Panc1 (cell line): ENCODE measurements at regions not wholly inside any gene's neighbourhood (a gene's known extent, or its start where the extent isn't known, plus 50 kb on each side); places are given as distances from the start of the nearest gene placed in this dataset.

Source experiments
- ATAC-seq: fragments of 200-7000 bp; cut with Tn5 transposase; 2 replicates; pipeline ENCODE4 v1.9.1; 2020; ENCODE audit warnings: mild to moderate bottlenecking, moderate library complexity
- BruUV-seq: library from RNA; stranded (reverse); fragments of 400-500 nt; replicated peaks from 2 replicates; lab custom pipeline; 2021; lab: Mats Ljungman, UMichigan
- CTCF ChIA-PET: fragments of 300-600 bp; sonication (Branson Sonifier 250); formaldehyde crosslinking; loops from one replicate; lab custom pipeline; 2022; ENCODE audit warnings: antibody characterized with exemption; lab: Charles Lee
- POLR2A ChIA-PET: fragments of 300-600 bp; sonication (Branson Sonifier 250); formaldehyde crosslinking; loops from one replicate; lab custom pipeline; 2022; ENCODE audit warnings: antibody characterized with exemption; lab: Charles Lee
- DNase-seq: peaks from one replicate; pipeline ENCODE4 v3.0.0-alpha.2; 2010; ENCODE audit warnings: low read depth, low spot score
- H3K27ac ChIP-seq: 2 replicates; pipeline ENCODE4 v1.5.1; 2011; ENCODE audit warnings: mild to moderate bottlenecking, low read length, inconsistent platforms
- H3K27me3 ChIP-seq: fragments of 200-500 bp; sonication (Bioruptor generic); 2 replicates; pipeline ENCODE4 v1.6.0; 2014; ENCODE audit warnings: low read length, inconsistent platforms; ENCODE audit not compliant: control insufficient read depth, insufficient read depth
- H3K36me3 ChIP-seq: fragments of 200-500 bp; sonication (Bioruptor generic); 2 replicates; pipeline ENCODE4 v1.5.1; 2014; ENCODE audit warnings: inconsistent platforms, mild to moderate bottlenecking, low read length, moderate library complexity; ENCODE audit not compliant: control insufficient read depth, insufficient read depth
- H3K4me1 ChIP-seq: 2 replicates; pipeline ENCODE4 v1.5.1; 2011; ENCODE audit warnings: inconsistent platforms, mild to moderate bottlenecking, low read length, moderate library complexity; ENCODE audit not compliant: control insufficient read depth, insufficient read depth
- H3K4me3 ChIP-seq, 2 experiments: 2 replicates each; pipeline ENCODE4 v1.5.1; 2011 to 2012; ENCODE audit warnings: low read depth in 2 of 2, low read length in 2 of 2, mild to moderate bottlenecking in 2 of 2, inconsistent platforms in 1 of 2, moderate library complexity in 1 of 2
- H3K9me3 ChIP-seq: fragments of 200-500 bp; sonication (Bioruptor generic); 2 replicates; pipeline ENCODE4 v1.5.1; 2014; ENCODE audit warnings: low read depth, mild to moderate bottlenecking, inconsistent platforms, low read length, moderate library complexity; ENCODE audit not compliant: control insufficient read depth, insufficient read depth
- CTCF ChIP-seq: fragments of 450-650 bp; IDR thresholded peaks from 2 replicates; pipeline ENCODE4 v1.5.1; 2017; ENCODE audit warnings: mild to moderate bottlenecking
- POLR2AphosphoS5 ChIP-seq: IDR thresholded peaks from 2 replicates; pipeline ENCODE4 v1.6.1; 2012; ENCODE audit warnings: mild to moderate bottlenecking, low read depth, low read length, moderate library complexity
- REST ChIP-seq, 2 experiments: IDR thresholded peaks; 2 replicates each; pipeline ENCODE4 v1.6.1; 2011 to 2012; ENCODE audit warnings: low read depth in 2 of 2, control low read depth in 1 of 2, low read length in 1 of 2, mild to moderate bottlenecking in 1 of 2, moderate library complexity in 1 of 2; ENCODE audit not compliant: insufficient read depth in 1 of 2
- SIN3A ChIP-seq: IDR thresholded peaks from 2 replicates; pipeline ENCODE4 v1.6.1; 2012; ENCODE audit warnings: low read depth, mild to moderate bottlenecking, low read length, moderate library complexity, borderline replicate concordance; ENCODE audit not compliant: insufficient read depth
- TCF7L2 ChIP-seq: IDR thresholded peaks from 2 replicates; pipeline ENCODE4 v1.6.1; 2011; ENCODE audit warnings: mild to moderate bottlenecking, low read depth, low read length, inconsistent platforms
- in situ Hi-C: cut with HindIII; loops from 2 replicates; pipeline ENCODE4 v1.10.0; 2016; ENCODE audit warnings: low sequenced_read_pairs, low pct_unique_long_range_greater_than_20kb
- intact Hi-C: fragments of 100-400 bp; cut with micrococcal nuclease; formaldehyde crosslinking; loops from one replicate; pipeline ENCODE4 v1.10.0; 2022; ENCODE audit not compliant: unreplicated experiment

GRCh38 chr14:51562816-51563215 is 88.9 kb upstream of the FRMD6 start:
- Histone ChIP-seq H3K9me3 (no peaks in the 10 kb centered on the region), H3K27me3 (no peaks in the 10 kb centered on the region), H3K36me3 (no peaks in the 10 kb centered on the region), H3K4me1 (no peaks in the 10 kb centered on the region), H3K4me3 (no peak overlapping the region), H3K27ac (no peak overlapping the region)
- CTCF ChIA-PET: no interaction called here
- no peak for TF ChIP-seq CTCF
- BruUV-seq: no TSS peak
- intact Hi-C loops: no loop called here
- DNase-seq: no peak
- ATAC-seq: no peak
- in situ Hi-C loops: no loop called here
- POLR2A ChIA-PET: no interaction called here

- Histone ChIP-seq H3K27ac (no peak overlapping the region), H3K27me3 (no peaks in the 10 kb centered on the region), H3K4me3 (no peak overlapping the region), H3K9me3 (no peaks in the 10 kb centered on the region), H3K4me1 (no peaks in the 10 kb centered on the region), H3K36me3 (no peaks in the 10 kb centered on the region)
- in situ Hi-C loops (no loop called here), intact Hi-C loops (no loop called here)
- ATAC-seq: no peak
- CTCF ChIA-PET: no interaction called here
- TF ChIP-seq SIN3A: no peak
- TF ChIP-seq TCF7L2: no peak
- no peak for TF ChIP-seq REST (IDR thresholded peaks at IDR 0.05; ENCODE audit: insufficient read depth in 1 of 2, low read depth in 2 of 2, low read length in 1 of 2)
- no peak for TF ChIP-seq CTCF
- no peak for TF ChIP-seq POLR2AphosphoS5
- POLR2A ChIA-PET: no interaction called here
- BruUV-seq: no TSS peak
- no peak for DNase-seq
Observed at GRCh38 chr14:51563560-51563959, 88.2 kb upstream of the FRMD6 start.

- Histone ChIP-seq H3K36me3 (no peaks in the 10 kb centered on the region), H3K9me3 (no peaks in the 10 kb centered on the region), H3K27ac (no peak overlapping the region), H3K27me3 (no peaks in the 10 kb centered on the region), H3K4me3 (no peak overlapping the region), H3K4me1 (no peaks in the 10 kb centered on the region)
- DNase-seq: no peak
- no TSS peak for BruUV-seq
- TF ChIP-seq CTCF (no peak), REST (IDR thresholded peaks at IDR 0.05; ENCODE audit: insufficient read depth in 1 of 2, low read depth in 2 of 2, low read length in 1 of 2) (no peak)
- ATAC-seq: no peak
- POLR2A ChIA-PET: no interaction called here
- CTCF ChIA-PET: interaction anchor here (0.5 to 0.6 kb wide), 2 partner anchors 86 to 96 kb away, joined by 3 to 4 read pairs; no protein-coding TSS in a partner anchor
- intact Hi-C loops (no loop called here), in situ Hi-C loops (no loop called here)
Observed at GRCh38 chr14:51564460-51564859, 87.2 kb upstream of the FRMD6 start.
